Endothelial cell of umbilical vein (primary cell): ENCODE measurements at regions not wholly inside any gene's neighbourhood (a gene's known extent, or its start where the extent isn't known, plus 50 kb on each side); places are given as distances from the start of the nearest gene placed in this dataset.
"Not testable (repeated sequence)": the region's sequence is repeated elsewhere in the genome, so short reads cannot be mapped to it uniquely, and the experiment has no call there.

Source experiments
- BruUV-seq: library from RNA; stranded (reverse); fragments of 400-500 nt; replicated peaks from 2 replicates; lab custom pipeline; 2021; lab: Mats Ljungman, UMichigan
- CTCF ChIA-PET: fragments of 300-600, 350-600 bp; sonication (Branson Sonifier 250); formaldehyde crosslinking; loops from one replicate; lab custom pipeline; 2021; ENCODE audit warnings: antibody characterized with exemption, inconsistent platforms; lab: Charles Lee
- POLR2A ChIA-PET: fragments of 300-600, 350-600 bp; sonication (Branson Sonifier 250); formaldehyde crosslinking; loops from one replicate; lab custom pipeline; 2021; ENCODE audit warnings: antibody characterized with exemption, inconsistent platforms; lab: Charles Lee
- DNase-seq: peaks from one replicate; pipeline ENCODE4 v3.0.0-alpha.2; 2011; ENCODE audit warnings: low read depth, low spot score
- FAIRE-seq: peaks from 2 replicates; lab custom pipeline; 2011; peaks lifted over from hg19 to GRCh38; lab: Jason Lieb, UNC
- H2AFZ ChIP-seq: 2 replicates; pipeline ENCODE4 v1.6.0; 2012; ENCODE audit warnings: low read depth, low read length, control low read depth, inconsistent platforms
- H3K27ac ChIP-seq: 2 replicates; pipeline ENCODE4 v1.5.1; 2011; ENCODE audit warnings: low read depth, mild to moderate bottlenecking, control low read depth, low read length, moderate library complexity; ENCODE audit not compliant: insufficient read depth
- H3K27me3 ChIP-seq, 2 experiments: 2 replicates each; pipeline versions ENCODE4 v1.6.0 to v1.6.1; 2011; ENCODE audit warnings: low read length in 2 of 2, mixed read lengths in 1 of 2; ENCODE audit not compliant: control insufficient read depth in 2 of 2, insufficient read depth in 2 of 2
- H3K36me3 ChIP-seq, 2 experiments: 2 replicates in 1 of 2; 3 replicates in 1 of 2; pipeline ENCODE4 v1.5.1; 2011; ENCODE audit warnings: low read length in 2 of 2, mild to moderate bottlenecking in 1 of 2, moderate library complexity in 1 of 2; ENCODE audit not compliant: control insufficient read depth in 2 of 2, insufficient read depth in 2 of 2; ENCODE audit errors: extremely low read depth in 1 of 2
- H3K4me1 ChIP-seq: 3 replicates; pipeline ENCODE4 v1.5.1; 2011; ENCODE audit warnings: mild to moderate bottlenecking, low read length; ENCODE audit not compliant: control insufficient read depth, insufficient read depth; ENCODE audit errors: extremely low read depth
- H3K4me2 ChIP-seq: 2 replicates; pipeline ENCODE4 v1.6.1; 2011; ENCODE audit warnings: low read length, control low read depth, mixed read lengths; ENCODE audit not compliant: insufficient read depth
- H3K4me3 ChIP-seq, 3 experiments: fragments of 200-600 bp in 1 of 3; sonication (generic), shearing (Covaris generic) in 1 of 3; replicated peaks in 1 of 3; 2 replicates each; pipeline ENCODE4 v1.5.1; 2011 to 2016; ENCODE audit warnings: control low read depth in 3 of 3, low read length in 3 of 3, mild to moderate bottlenecking in 2 of 3, inconsistent platforms in 1 of 3, low read depth in 1 of 3, moderate library complexity in 1 of 3; ENCODE audit not compliant: insufficient read depth in 1 of 3
- H3K79me2 ChIP-seq: 2 replicates; pipeline ENCODE4 v1.6.0; 2012; ENCODE audit warnings: low read length, inconsistent platforms; ENCODE audit not compliant: control insufficient read depth, insufficient read depth
- H3K9ac ChIP-seq: replicated peaks from 2 replicates; pipeline ENCODE3; 2011; ENCODE audit warnings: low read length, control low read depth; ENCODE audit not compliant: insufficient read depth; ENCODE audit errors: extremely low read depth
- H3K9me1 ChIP-seq: replicated peaks from 3 replicates; pipeline ENCODE4 v1.6.0; 2011; ENCODE audit warnings: mild to moderate bottlenecking, low read length; ENCODE audit not compliant: control insufficient read depth, insufficient read depth; ENCODE audit errors: extremely low read depth
- H3K9me3 ChIP-seq: replicated peaks from 2 replicates; pipeline ENCODE4 v1.5.1; 2012; ENCODE audit warnings: low read length, inconsistent platforms; ENCODE audit not compliant: control insufficient read depth, insufficient read depth
- H4K20me1 ChIP-seq: replicated peaks from 2 replicates; pipeline ENCODE3; 2011; ENCODE audit warnings: mild to moderate bottlenecking, low read length; ENCODE audit not compliant: control insufficient read depth, insufficient read depth; ENCODE audit errors: extremely low read depth
- CTCF ChIP-seq, 2 donors: IDR thresholded peaks; 1 replicate in 1 of 2; 2 replicates in 1 of 2; pipeline ENCODE4 v1.5.1; 2011; ENCODE audit warnings: low read length in 2 of 2, mild to moderate bottlenecking in 2 of 2, moderate library complexity in 2 of 2, control low read depth in 1 of 2, inconsistent platforms in 1 of 2, low read depth in 1 of 2; ENCODE audit not compliant: insufficient read depth in 1 of 2; ENCODE audit errors: extremely low read depth in 1 of 2
- EZH2 ChIP-seq: IDR thresholded peaks from 2 replicates; pipeline ENCODE4 v1.6.1; 2012; ENCODE audit warnings: borderline replicate concordance, low read depth, mild to moderate bottlenecking, moderate library complexity, low read length, inconsistent platforms; ENCODE audit not compliant: severe bottlenecking
- FOS ChIP-seq: IDR thresholded peaks from 2 replicates; pipeline ENCODE4 v1.6.1; 2011; ENCODE audit warnings: mild to moderate bottlenecking, low read length, moderate library complexity, borderline replicate concordance; ENCODE audit not compliant: insufficient read depth
- GATA2 ChIP-seq: IDR thresholded peaks from 2 replicates; pipeline ENCODE4 v1.7.0; 2011; ENCODE audit warnings: low read depth, mild to moderate bottlenecking, moderate library complexity, mixed read lengths, low read length; ENCODE audit not compliant: insufficient read length, insufficient read depth
- JUN ChIP-seq: IDR thresholded peaks from 2 replicates; pipeline ENCODE4 v1.6.1; 2011; ENCODE audit warnings: borderline replicate concordance, low read depth; ENCODE audit not compliant: insufficient read length, insufficient read depth
- MAX ChIP-seq: IDR thresholded peaks from 2 replicates; pipeline ENCODE4 v1.6.1; 2011; ENCODE audit not compliant: insufficient read depth, insufficient read length
- MYC ChIP-seq: IDR thresholded peaks from one replicate; pipeline ENCODE4 v1.6.1; 2011; ENCODE audit warnings: mild to moderate bottlenecking, low read depth, low read length
- POLR2A ChIP-seq: IDR thresholded peaks from 2 replicates; pipeline ENCODE4 v1.6.1; 2012; ENCODE audit warnings: low read depth, mild to moderate bottlenecking, control low read depth, low read length
- POLR2AphosphoS5 ChIP-seq: IDR thresholded peaks from 2 replicates; pipeline ENCODE4 v1.6.1; 2012; ENCODE audit warnings: low read depth, mild to moderate bottlenecking, control low read depth, low read length, moderate library complexity; ENCODE audit not compliant: insufficient read depth
- dilution Hi-C: fragments of 300-500 bp; cut with MboI; formaldehyde crosslinking; loops from one replicate; pipeline ENCODE4 v1.15.0; 2019; ENCODE audit warnings: low sequenced_read_pairs; ENCODE audit not compliant: extremely low pct_ligation_motif_present
- intact Hi-C: fragments of 100-400 bp; cut with micrococcal nuclease; formaldehyde crosslinking; loops from one replicate; pipeline ENCODE4 v1.10.0; 2022

DNA sequence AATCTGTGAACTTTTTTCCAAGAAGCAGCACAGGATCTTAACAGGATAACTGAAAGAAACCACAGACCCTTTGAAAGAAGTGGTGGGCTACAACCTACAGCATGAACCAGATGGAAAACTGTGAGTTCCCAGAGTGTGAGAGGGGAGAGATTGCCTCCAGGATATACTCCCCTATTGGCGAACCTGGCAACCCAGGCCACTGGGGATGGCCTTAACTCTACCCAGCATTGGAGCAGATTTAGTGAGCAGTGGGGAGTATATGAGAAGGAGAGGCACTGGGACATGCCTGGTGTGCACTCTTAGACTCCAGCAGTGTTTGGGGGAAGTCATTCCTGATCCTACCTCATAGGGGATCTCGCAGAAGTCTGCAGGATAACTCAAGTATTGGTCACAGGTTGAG lies 201.0 kb upstream of the TP63 start:
- TF ChIP-seq MAX (no peak), FOS (no peak), JUN (no peak), MYC (no peak), GATA2 (no peak), EZH2 (no peak), CTCF (IDR thresholded peaks at IDR 0.05; ENCODE audit: extremely low read depth in 1 of 2, insufficient read depth in 1 of 2, low read depth in 1 of 2, low read length in 2 of 2) (no peak), POLR2AphosphoS5 (no peak), POLR2A (no peak)
- Histone ChIP-seq H3K9ac (no peak overlapping the region), H3K9me3 (peaks cover 2% of the 10 kb centered on the region), H3K27ac (no peak overlapping the region), H3K79me2 (no peaks in the 10 kb centered on the region), H3K9me1 (no peaks in the 10 kb centered on the region), H3K36me3 (no peaks in the 10 kb centered on the region), H4K20me1 (no peaks in the 10 kb centered on the region), H2AFZ (no peak overlapping the region), H3K4me3 (no peak overlapping the region), H3K4me1 (no peaks in the 10 kb centered on the region), H3K4me2 (no peak overlapping the region), H3K27me3 (no peaks in the 10 kb centered on the region)
- DNase-seq (no peak), FAIRE-seq (no peak)
- BruUV-seq, result no TSS peak
- intact Hi-C loops (no loop called here), dilution Hi-C loops (no loop called here)
- POLR2A ChIA-PET, result no interaction called here
- CTCF ChIA-PET, result no interaction called here

DNA sequence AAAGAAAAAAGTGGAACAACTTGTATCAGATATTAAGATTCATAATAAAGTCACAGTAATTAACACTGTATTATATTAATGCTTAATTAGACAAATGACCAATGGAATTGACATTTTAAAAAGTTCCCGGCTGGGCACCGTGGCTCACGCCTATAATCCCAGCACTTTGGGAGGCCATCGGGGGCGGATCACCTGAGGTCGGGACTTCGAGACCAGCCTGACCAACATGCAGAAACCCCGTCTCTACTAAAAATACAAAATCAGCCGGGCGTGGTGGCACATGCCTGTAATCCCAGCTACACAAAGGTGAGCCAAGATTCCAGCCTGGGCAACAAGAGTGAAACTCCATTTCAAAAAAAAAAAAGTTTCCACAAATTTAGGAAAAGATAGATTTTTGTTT lies 188.9 kb upstream of the TP63 start:
- POLR2A ChIA-PET, H3K4me2 ChIP-seq, BruUV-seq, H3K4me1 ChIP-seq, H3K79me2 ChIP-seq, H3K9me1 ChIP-seq, H3K36me3 ChIP-seq, H3K27ac ChIP-seq, intact Hi-C loops, DNase-seq, H3K9ac ChIP-seq, H2AFZ ChIP-seq, dilution Hi-C loops, FAIRE-seq, H3K9me3 ChIP-seq, H4K20me1 ChIP-seq, H3K4me3 ChIP-seq, H3K27me3 ChIP-seq: not testable (repeated sequence)
- CTCF ChIA-PET, result interaction anchor here (1.3 kb wide), 1 partner anchor 506 kb away, joined by 3 read pairs; no protein-coding TSS in a partner anchor
